ENCODE measurements at regions not wholly inside any gene's neighbourhood (a gene's known extent, or its start where the extent isn't known, plus 50 kb on each side); places are given as distances from the start of the nearest gene placed in this dataset.
"Not testable (repeated sequence)": the region's sequence is repeated elsewhere in the genome, so short reads cannot be mapped to it uniquely, and the experiment has no call there.

GRCh38 chr3:192993411-192993810 lies 75.8 kb upstream of the MB21D2 start:
- no peak for ATAC-seq
- Mint-ChIP-seq H3K9me3 (peaks cover 38% of the 10 kb centered on the region), H3K4me1 (peaks cover 18% of the 10 kb centered on the region), H3K27ac (no peak overlapping the region), H3K36me3 (ENCODE audit: low read depth) (peaks cover 24% of the 10 kb centered on the region), H3K4me3 (no peak overlapping the region), H3K27me3 (ENCODE audit: insufficient read depth, low read depth, poor library complexity) (peaks cover 11% of the 10 kb centered on the region)
- Histone ChIP-seq H3K27me3 (ENCODE audit: insufficient read depth) (no peaks in the 10 kb centered on the region), H3K4me1 (ENCODE audit: insufficient read depth) (no peaks in the 10 kb centered on the region; the same call in 1 of the 2 replicates), H3K27ac (ENCODE audit: low read depth) (no peak overlapping the region), H2AFZ (peak overlapping the region; percentile 11; the same call in 1 of the 2 replicates), H3K9me2 (ENCODE audit: insufficient read depth) (no peaks in the 10 kb centered on the region), H3F3A (replicated peaks; ENCODE audit: low read depth) (no peaks in the 10 kb centered on the region), H3K4me3 (no peak overlapping the region), H3K36me3 (ENCODE audit: insufficient read depth) (peaks cover 10% of the 10 kb centered on the region), H4K20me1 (replicated peaks; ENCODE audit: insufficient read depth) (no peaks in the 10 kb centered on the region), H3K79me2 (replicated peaks; ENCODE audit: insufficient read depth) (no peaks in the 10 kb centered on the region), H3K4me2 (no peak overlapping the region)
- TF ChIP-seq ZNF114 (CRISPR knock-in tag; IDR thresholded peaks at IDR 0.05): no peak
- TF ChIP-seq ZNF462 (CRISPR knock-in tag; IDR thresholded peaks at IDR 0.05): no peak
- TF ChIP-seq CTCF (conservative IDR thresholded peaks at IDR 0.05; ENCODE audit: low read depth in 2 of 2): no peak
- no peak for TF ChIP-seq EZH2phosphoT487 (IDR thresholded peaks at IDR 0.05; ENCODE audit: unreplicated experiment)
- no peak for TF ChIP-seq STAT1 (IDR thresholded peaks at IDR 0.05; ENCODE audit: unreplicated experiment)
- TF ChIP-seq NANOG (IDR thresholded peaks at IDR 0.05; ENCODE audit: borderline replicate concordance): no peak
- DNase-seq (ENCODE audit: low spot score): no peak

DNA sequence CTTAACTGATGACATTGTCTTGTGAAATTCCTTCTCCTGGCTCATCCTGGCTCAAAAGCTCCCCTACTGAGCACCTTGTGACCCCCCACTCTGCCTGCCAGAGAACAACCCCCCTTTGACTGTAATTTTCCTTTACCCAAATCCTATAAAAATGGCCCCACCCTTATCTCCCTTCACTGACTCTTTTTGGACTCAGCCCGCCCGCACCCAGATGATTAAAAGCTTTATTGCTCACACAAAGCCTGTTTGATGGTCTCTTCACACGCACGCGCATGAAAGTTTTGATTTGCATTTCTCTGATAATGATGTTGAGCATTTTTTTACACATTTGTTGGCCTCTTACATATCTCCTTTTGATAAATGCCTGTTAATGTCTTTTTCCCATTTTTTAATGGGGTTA lies 83.5 kb upstream of the MB21D2 start:
- not testable (repeated sequence) for H3F3A ChIP-seq (replicated peaks; ENCODE audit: low read depth); H4K20me1 ChIP-seq (replicated peaks; ENCODE audit: insufficient read depth); H3K79me2 ChIP-seq (replicated peaks; ENCODE audit: insufficient read depth); H3K9me2 ChIP-seq (ENCODE audit: insufficient read depth); ATAC-seq; H3K27me3 Mint-ChIP-seq (ENCODE audit: insufficient read depth, low read depth, poor library complexity); H3K27ac Mint-ChIP-seq; H3K4me3 Mint-ChIP-seq; H3K36me3 ChIP-seq (ENCODE audit: insufficient read depth); H2AFZ ChIP-seq; H3K4me3 ChIP-seq; H3K27me3 ChIP-seq (ENCODE audit: insufficient read depth)
- peak; percentile 26 for DNase-seq (ENCODE audit: low spot score)
- Mint-ChIP-seq H3K9me3 (peaks cover 30% of the 10 kb centered on the region), H3K36me3 (ENCODE audit: low read depth) (peaks cover 18% of the 10 kb centered on the region), H3K4me1 (peaks cover 19% of the 10 kb centered on the region)
- H3K4me1 ChIP-seq (ENCODE audit: insufficient read depth): peaks cover 13% of the 10 kb centered on the region
- H3K27ac ChIP-seq (ENCODE audit: low read depth): peak overlapping the region; percentile 36; the same call in 1 of the 2 replicates
- H3K4me2 ChIP-seq: 0 out of 2 replicates have a peak overlapping the region, but pooled peaks have one; percentile 51

DNA sequence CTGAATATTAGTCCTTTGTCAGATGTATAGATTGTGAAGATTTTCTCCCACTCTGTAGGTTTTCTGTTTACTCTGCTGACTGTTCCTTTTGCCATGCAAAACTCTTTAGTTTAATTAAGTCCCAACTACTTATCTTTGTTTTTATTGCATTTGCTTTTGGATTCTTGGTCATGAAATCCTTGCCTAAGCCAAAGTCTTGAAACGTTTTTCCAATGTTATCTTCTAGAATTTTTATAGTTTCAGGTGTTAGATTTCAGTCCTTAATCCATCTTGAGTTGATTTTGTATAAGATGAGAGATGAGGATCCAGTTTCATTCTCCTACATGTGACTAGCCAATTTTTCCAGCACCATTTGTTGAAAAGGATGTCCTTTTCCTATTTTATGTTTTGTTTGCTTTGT lies 86.0 kb upstream of the MB21D2 start:
- H3K9me2 ChIP-seq (ENCODE audit: insufficient read depth); H3F3A ChIP-seq (replicated peaks; ENCODE audit: low read depth); H3K36me3 ChIP-seq (ENCODE audit: insufficient read depth); H2AFZ ChIP-seq; H3K79me2 ChIP-seq (replicated peaks; ENCODE audit: insufficient read depth); H3K4me3 ChIP-seq; H3K9me3 Mint-ChIP-seq; H3K4me3 Mint-ChIP-seq; H4K20me1 ChIP-seq (replicated peaks; ENCODE audit: insufficient read depth); H3K27ac Mint-ChIP-seq; H3K27me3 ChIP-seq (ENCODE audit: insufficient read depth); DNase-seq (ENCODE audit: low spot score); H3K36me3 Mint-ChIP-seq (ENCODE audit: low read depth); H3K27ac ChIP-seq (ENCODE audit: low read depth); ATAC-seq; H3K27me3 Mint-ChIP-seq (ENCODE audit: insufficient read depth, low read depth, poor library complexity); H3K4me2 ChIP-seq: not testable (repeated sequence)
- peaks cover 13% of the 10 kb centered on the region for H3K4me1 ChIP-seq (ENCODE audit: insufficient read depth)
- H3K4me1 Mint-ChIP-seq: peaks cover 28% of the 10 kb centered on the region
